Jurkat, Clone E6-1 (cell line): ENCODE measurements at regions not wholly inside any gene's neighbourhood (a gene's known extent, or its start where the extent isn't known, plus 50 kb on each side); places are given as distances from the start of the nearest gene placed in this dataset.
"Not testable (repeated sequence)": the region's sequence is repeated elsewhere in the genome, so short reads cannot be mapped to it uniquely, and the experiment has no call there.

Experiments
- DNase-seq: peaks from one replicate; pipeline ENCODE4 v3.0.0-alpha.2; 2011; ENCODE audit warnings: low read depth, low spot score
- H3K4me3 ChIP-seq: 2 replicates; pipeline ENCODE4 v1.5.1; 2011; ENCODE audit warnings: mild to moderate bottlenecking, low read length, control low read depth, moderate library complexity

DNA sequence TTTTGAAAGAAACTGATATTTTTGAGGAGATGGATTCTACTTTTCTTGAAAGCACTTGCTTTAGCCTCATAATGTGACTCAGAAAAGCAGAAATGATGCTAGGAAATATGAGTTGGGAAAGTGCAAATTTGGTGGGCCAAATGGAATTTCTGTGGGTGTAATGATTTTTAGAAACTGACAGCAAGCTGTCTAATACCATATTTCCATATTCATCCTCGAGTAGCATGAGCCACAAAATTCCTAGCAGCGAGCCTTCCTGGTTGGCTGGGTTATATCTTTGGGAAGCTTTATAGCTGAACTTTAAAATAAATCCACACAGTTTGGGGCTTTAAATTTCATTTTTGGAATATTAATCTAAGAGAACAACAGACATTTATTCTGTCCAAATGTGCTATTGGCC, 190.0 kb downstream of the DSC3 start:
- DNase-seq, result no peak
- no peak overlapping the region for H3K4me3 ChIP-seq

DNA sequence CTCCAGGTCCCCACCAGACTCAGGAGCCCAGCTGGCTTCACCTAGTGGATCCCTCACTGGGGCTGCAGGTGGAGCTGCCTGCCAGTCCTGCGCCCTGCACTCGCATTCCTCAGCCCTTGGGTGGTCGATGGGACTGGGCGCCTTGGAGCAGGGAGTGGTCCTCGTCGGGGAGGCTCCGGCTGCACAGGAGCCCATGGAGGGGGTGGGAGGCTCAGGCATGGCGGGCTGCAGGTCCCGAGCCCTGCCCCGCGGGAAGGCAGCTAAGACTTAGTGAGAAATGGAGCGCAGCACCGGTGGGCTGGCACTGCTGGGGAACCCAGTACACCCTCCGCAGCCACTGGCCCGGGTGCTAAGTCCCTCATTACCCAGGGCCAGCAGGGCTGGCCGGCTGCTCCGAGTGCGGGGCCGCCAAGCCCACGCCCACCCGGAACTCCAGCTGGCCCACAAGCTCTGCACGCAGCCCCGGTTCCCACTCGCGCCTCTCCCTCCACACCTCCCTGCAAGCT, 203.4 kb downstream of the DSC3 start:
- not testable (repeated sequence) for DNase-seq, H3K4me3 ChIP-seq

DNA sequence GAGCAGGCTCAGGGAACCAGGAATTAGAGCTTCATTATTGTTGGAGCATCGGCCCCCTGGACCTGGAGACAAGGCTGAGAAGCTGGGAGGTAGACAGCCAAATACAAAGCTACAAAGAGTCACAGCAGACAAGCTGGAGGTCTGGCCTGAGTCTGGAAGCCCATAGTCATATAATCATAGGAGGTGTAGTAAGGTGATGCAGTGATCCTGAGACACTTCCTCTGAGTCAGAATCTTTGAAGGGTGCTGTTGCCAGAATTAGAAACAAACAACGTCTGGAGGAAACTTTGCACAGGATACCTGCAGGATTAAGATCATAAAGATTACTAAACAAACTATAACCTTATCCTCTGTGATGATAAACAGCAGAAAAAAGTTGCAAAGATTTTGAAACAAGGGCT, 213.8 kb downstream of the DSC3 start:
- no peak for DNase-seq
- H3K4me3 ChIP-seq, result no peak overlapping the region

DNA sequence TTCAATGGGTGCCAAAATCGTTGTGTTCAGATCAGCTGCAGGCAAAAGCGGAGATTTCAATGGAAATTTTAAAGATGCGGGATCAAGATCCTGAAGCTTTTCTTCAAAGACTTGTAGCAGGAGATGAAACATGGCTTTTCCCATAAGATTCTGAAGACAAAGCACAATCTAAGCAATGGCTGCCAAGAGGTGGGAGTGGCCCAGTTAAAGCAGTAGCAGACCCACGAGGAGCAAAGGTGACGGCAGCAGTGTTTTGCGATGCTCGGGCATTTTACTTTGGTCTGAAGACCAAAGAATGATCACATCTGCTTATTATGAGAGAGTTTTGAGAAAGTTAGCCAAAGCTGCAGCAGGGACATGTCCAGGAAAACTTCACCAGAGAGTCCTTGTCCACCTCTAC, 222.9 kb downstream of the DSC3 start:
- DNase-seq, result no peak
- no peak overlapping the region for H3K4me3 ChIP-seq

DNA sequence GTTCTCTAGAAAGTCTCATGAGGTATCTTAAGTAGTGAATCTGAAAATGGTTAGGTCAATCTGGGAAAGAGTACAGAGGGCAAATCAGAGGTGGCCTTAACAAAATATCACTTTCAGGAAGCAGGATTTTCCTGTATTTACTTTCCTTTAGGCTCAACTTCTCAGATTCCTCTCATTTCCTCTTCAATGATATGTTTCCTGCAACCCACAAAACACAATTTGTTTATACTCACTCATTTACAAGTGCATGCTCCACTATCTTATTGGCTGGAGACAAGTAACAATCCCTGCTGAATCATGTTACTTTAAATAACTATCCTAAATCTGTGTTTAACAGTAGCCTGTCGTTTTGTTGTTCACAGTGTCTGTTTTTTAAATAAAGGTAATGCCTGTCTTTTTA, 228.1 kb downstream of the DSC3 start:
- DNase-seq, result no peak

DNA sequence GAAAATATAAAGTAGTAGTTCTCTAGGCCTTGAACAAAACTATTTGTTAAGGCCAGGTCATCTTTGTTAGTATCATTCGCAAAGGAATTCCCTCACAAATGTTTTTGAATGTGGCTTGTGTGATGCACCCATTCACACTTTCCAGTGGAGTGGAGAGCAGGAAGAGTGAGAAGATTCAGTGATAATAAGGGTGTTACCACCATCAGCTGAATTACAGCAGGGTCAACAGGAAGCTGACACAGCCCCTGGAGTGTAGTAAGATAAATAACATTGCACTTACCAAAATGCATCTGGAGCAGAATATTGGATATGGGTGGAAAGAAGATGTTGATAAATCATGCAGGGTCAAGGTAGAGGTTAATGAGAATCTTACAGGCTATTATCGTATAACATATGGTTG, 231.0 kb downstream of the DSC3 start:
- DNase-seq, result no peak
- H3K4me3 ChIP-seq, result no peak overlapping the region

More for the DNA sequence above, 228.1 kb downstream of the DSC3 start:
- H3K4me3 ChIP-seq, result no peak overlapping the region

DNA sequence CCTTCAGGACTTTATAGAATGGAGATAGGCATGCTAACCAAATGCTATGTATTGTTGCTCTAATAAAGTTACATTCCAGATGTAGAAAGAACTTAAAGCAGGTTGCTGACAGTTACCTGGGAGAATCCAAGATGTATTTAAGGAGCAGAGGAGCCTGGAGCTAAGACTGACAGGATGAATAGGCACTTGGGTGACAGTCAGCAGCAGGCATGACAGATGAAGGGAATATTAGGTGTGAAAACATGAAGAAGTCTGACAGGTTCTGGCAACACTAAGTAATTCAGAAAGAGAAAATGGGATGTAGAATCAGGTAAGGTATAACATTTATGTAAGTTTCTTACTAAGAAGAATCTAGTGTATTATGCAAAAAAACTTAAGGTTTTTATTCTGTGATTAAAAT, 232.0 kb downstream of the DSC3 start:
- no peak overlapping the region for H3K4me3 ChIP-seq
- no peak for DNase-seq

DNA sequence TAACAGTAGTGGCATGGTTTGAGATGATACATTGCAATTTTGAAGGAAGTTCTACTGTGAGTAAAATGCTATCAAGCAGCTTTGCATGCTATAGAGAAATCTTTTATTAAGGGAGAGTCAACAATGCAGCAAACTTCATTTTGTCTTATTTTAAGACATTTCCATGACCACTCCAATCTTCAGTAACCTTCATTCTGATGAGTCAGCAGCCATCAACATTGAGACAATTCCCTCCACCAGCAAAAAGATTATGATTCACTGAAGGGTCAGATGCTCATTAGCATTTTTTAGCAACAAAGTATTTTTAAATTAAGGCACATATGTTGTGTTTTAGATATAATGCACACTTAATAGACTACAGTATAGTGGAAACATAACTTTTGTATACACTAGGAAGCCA, 235.7 kb downstream of the DSC3 start:
- no peak for DNase-seq
- H3K4me3 ChIP-seq, result no peak overlapping the region

DNA sequence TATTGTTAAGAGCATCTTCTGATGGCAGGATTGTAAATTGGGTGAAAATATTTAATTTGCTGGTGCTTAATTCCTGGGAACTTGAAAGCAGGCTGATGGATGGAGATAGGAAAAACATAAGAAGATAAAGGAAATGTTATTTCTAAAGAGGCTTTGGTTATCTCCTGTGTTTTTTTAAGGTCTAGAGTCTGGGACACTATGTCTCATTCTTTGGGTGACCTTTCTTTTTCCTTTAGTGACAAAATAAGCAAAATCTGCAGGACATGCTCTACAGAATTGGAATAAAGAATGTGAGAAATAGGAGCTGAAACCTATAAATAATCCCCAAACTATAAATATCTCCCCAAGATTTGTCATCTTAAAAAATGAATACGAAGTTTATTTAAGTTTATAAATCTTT, 241.7 kb downstream of the DSC3 start:
- no peak for DNase-seq
- no peak overlapping the region for H3K4me3 ChIP-seq

DNA sequence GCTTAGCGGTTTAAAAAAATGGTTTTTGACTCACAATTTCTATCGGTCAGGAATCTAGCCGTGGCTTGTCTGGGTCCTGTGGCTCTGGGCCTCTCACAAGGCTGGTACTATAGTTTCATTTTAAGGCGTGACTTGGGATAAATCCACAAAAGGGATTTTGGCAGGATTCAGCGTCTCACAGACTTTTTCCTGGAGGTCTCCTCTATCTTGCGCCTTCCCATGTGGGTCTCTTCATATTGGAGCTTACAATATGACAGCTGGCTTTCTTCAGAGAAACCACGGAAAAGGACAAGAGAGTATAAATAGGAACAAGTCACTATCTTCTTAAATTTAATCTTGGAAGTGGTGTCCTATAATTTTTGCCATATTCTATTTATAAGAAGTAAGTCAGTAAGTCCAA, 250.5 kb downstream of the DSC3 start:
- no peak for DNase-seq
- H3K4me3 ChIP-seq, result no peak overlapping the region

DNA sequence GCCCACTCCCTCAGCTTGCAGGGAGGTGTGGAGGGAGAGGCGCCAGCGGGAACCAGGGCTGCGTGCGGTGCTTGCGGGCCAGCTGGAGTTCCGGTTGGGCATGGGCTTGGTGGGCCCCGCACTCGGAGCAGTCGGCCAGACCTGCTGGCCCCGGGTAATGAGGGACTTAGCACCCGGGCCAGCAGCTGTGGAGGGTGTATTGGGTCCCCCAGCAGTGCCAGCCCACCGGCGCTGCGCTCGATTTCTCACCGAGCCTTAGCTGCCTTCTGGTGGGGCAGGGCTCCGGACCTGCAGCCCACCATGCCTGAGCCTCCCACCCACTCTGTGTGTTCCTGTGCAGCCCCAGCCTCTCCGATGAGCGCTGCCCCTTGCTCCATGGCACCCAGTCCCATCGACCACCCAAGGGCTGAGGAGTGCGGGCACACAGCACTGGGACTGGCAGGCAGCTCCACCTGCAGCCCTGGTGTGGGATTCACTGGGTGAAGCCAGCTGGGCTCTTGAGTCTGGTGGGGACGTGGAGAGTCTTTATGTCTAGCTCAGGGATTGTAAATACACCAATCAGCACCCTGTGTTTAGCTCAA, 254.0 kb downstream of the DSC3 start:
- not testable (repeated sequence) for H3K4me3 ChIP-seq, DNase-seq

DNA sequence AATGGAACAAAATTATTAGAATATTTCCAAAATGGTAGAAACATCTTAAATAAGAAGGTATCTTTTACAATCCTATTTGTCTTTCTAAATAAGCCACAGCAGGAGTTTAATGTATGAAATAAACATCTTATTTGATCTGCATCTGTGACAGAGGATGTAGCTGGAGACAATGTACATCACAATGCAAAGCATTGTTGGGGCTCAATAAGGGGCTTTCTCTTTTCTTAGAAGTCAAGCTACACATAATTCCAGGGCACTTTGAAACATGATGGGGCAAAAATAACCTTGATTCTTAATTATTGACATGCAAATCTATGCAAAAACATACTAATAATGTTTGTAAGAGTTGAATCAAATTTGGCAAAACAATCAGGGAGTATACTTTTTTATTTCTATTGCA, 255.1 kb downstream of the DSC3 start:
- DNase-seq, result no peak
- H3K4me3 ChIP-seq, result no peak overlapping the region

DNA sequence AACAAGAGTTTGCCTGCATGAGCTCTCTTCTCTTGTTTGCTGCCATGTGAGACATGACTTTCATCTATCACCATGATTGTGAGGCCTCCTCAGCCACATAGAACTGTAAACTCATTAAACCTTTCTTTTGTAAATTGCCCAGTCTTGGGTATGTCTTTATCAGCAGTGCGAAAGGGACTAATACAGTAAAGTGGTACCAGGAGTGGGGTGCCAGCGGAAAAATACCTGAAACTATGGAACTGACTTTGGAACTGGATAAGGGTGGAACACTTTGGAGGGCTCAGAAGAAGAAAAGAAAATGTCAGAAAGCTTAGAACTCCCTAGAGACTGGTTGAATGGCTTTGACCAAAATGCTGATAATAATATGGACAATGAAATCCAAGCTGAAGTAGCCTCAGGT, 260.9 kb downstream of the DSC3 start:
- no peak overlapping the region for H3K4me3 ChIP-seq
- DNase-seq, result no peak

DNA sequence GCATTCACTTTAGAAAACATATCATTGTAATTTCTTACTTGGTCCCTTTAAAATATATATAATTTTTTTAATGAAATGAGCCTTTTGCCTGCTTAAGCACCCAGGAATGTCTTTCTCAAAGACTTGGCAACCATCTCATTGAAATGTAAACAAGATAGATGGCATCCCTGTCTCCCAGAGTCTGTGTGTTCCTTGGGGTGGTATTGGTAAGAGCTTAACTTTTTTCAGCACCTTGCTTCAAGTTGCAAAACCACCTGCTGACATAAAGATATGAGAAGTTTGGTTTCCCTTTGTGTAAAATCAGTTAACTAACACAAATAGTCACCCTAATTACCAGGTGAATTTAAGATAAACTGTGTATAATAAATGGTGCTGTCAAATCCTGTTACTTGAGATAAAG, 266.9 kb downstream of the DSC3 start:
- H3K4me3 ChIP-seq, result no peak overlapping the region
- no peak for DNase-seq

DNA sequence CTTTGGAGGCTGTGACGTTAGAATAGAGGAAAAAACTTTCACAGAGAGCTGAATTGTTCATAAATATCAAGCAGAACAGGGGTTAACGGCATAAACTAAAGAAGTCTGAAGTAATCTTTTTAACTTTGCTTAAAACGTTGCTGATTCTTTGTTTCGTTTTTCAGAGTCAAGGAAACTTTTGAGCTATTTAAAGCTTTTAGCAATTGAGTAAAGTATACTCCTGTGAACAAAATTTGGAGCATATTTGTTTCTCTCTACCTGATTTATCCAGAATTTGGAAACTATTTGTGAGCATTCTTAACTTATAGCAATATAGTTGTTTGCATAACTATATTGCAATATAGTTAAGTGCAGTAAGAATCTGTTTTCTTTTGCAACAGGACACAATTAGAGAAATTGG, 270.4 kb downstream of the DSC3 start:
- DNase-seq, H3K4me3 ChIP-seq: not testable (repeated sequence)

DNA sequence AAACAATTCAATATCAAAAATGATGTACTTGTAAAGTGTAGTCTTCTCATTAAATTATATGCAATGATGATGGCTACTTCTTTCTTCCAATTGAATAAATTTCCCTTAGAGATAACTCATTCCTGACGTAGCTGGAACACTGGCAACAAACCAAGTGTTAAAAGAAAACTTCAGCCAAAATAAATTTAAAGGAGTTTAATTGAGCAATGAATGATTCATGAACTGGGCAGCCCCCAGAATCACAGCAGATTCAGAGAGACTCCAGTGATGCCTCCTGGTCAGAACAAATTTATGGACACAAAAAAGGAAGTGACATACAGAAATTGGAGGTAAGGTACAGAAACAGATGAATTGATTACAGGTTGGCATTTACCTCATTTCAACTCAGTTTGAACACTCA, 276.5 kb downstream of the DSC3 start:
- DNase-seq, result no peak
- no peak overlapping the region for H3K4me3 ChIP-seq

DNA sequence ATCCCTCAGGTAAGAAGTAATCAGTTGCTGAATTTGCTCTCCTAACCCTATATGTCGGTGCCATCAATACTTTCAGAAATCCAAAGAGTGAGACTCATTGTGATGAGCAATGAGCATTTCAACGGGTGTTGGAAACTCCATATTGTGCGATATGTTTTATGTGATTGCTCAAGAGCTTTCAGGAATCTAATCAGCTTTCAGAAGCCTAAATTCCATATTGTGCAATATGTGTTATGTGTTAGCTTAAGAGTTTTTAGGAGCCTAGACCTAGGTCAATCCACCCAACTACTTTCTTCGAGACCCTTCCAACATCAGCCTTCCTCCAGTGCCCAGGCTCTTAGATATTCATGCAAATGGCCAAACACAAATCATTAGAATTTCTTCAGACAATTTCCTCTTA, 277.3 kb downstream of the DSC3 start:
- H3K4me3 ChIP-seq, result no peak overlapping the region
- DNase-seq, result no peak

DNA sequence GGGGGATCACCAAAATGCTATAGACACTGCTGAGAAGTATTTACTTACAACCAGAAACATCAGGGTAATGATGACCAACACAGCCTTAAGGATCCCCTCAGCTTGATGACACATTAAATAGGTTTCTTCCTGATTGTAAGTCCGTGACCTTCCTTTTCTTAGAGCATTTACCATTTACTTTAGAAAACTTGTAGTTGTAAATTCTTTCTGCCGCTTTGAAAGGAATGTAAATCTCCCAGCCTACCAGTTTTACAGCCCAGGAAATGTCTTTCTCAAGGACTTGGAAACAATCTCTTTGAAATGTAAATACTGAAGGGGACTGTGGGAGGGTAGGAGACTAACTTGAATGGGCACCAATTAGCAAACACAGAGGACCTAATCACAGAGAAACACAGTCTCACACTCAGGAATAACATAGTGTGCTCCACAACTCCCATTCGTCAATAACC, 278.6 kb downstream of the DSC3 start:
- no peak for DNase-seq
- no peak overlapping the region for H3K4me3 ChIP-seq

DNA sequence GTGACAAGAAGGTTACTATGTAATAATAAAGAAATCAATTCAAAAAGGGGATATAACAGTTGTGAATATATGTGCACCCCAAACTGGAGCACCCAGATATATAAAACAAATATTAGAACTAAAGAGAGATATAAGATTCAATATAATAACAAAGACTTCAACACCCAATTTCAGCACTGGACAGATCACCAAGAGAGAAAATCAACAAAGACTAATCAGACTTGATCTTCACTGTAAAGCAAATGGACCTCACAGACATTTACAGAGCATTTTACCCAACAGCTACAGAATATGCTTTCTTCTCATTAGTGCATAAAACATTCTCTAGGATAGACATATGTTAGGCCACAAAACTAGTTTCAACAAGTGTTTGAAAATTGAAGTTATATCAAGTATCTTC, 287.7 kb downstream of the DSC3 start:
- DNase-seq, result no peak
- H3K4me3 ChIP-seq, result no peak overlapping the region

DNA sequence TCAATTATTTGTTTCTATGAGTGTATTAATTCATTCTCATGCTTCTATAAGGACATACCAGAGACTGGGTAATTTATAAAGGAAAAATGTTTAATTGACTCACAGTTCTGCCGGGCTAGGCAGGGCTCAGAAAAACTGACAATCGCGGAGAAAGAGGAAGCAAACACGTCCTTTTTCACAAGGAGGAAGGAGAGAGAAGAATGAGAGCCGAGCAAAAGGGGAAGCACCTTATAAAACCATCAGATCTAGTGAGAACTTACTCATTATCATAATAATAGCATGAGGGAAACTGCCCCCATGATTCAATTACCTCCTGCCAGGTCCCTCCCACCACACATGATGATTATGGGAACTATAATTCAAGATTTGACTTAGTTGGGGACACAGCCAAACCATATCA, 294.0 kb downstream of the DSC3 start:
- H3K4me3 ChIP-seq, result no peak overlapping the region
- DNase-seq, result no peak

DNA sequence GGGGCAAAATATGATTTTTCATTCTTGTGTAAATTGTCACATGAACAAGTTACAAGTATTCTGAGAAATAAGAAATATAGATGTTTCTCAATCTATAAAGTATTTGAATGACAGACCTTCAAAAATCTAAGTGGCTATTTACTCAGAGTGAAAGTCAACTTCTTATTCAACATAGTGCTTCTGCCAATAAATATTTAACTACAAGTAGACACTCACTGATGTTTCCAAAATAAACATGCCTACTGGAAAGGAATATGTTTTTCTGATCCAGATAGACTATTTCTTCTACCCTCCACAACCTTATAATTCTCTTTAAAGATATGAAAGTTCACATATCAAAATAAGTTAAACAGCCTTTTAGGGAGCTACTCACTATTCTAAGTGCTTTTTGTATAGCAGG, 296.3 kb downstream of the DSC3 start:
- DNase-seq, result no peak
- no peak overlapping the region for H3K4me3 ChIP-seq

DNA sequence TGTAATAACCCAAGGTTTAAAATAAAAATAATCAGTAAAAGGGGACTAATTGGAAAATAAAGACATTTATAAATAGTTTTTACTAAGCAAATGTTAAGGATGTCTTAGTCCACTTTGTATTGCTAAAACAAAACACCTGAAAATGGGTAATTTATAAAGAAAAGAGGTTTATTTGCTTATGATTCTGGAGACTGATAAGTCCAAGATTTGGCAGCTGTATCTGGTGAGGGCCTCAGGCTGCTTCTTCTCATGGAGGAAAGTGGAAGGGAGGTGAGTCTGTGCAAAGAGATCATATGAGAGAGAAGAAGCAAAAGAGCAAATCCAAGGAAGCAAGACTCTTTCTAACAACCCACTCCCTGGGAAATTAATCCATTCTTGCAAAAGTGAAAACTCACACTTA, 299.5 kb downstream of the DSC3 start:
- DNase-seq, result no peak
- H3K4me3 ChIP-seq, result no peak overlapping the region
